SK-N-DZ (cell line): ENCODE measurements at regions not wholly inside any gene's neighbourhood (a gene's known extent, or its start where the extent isn't known, plus 50 kb on each side); places are given as distances from the start of the nearest gene placed in this dataset.
"Not testable (repeated sequence)": the region's sequence is repeated elsewhere in the genome, so short reads cannot be mapped to it uniquely, and the experiment has no call there.

ENCODE experiments used
- DNase-seq: peaks from one replicate; pipeline ENCODE4 v3.0.0-alpha.2; 2015; ENCODE audit warnings: low spot score

GRCh38 chr13:78868991-78869390 lies 210.0 kb upstream of the OBI1 start:
- no peak for DNase-seq

GRCh38 chr13:78867655-78868054 lies 208.7 kb upstream of the OBI1 start:
- DNase-seq, result no peak

DNA sequence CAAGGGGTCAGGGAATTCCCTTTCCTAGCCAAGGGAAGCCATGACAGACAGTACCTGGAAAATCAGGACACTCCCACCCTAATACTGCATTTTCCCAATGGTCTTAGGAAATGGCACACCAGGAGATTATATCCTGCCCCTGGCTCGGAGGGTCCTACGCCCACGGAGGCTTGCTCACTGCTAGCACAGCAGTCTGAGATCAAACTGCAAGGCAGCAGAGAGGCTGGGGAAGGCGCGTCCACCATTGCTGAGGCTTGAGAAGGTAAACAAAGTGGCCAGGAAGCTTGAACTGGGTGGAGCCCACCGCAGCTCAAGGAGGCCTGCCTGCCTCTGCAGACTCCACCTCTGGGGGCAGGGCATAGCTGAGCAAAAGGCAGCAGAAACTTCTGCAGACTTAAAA lies 207.1 kb upstream of the OBI1 start:
- not testable (repeated sequence) for DNase-seq

DNA sequence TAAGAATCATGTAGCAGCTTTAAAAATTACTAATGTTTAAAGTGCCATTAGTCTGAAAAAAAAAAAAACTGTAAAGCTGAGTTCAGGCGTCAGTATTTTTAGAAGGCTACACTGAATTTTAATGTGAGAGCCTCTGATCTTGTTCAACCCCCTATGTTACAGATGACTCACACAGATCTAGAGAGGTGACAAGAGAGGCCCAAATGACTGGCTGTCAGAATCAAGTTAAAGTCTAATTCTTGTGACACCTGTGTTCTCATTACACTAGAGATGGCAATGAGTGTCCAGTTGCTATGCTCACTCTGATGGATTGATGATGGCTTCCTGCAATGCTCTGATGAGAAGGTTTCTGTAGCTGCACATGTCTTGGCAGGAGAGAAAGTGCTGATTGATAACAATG lies 203.5 kb upstream of the OBI1 start:
- no peak for DNase-seq

- DNase-seq, result no peak
Measured at GRCh38 chr13:78852709-78853108, 193.8 kb upstream of the OBI1 start.

- no peak for DNase-seq
Measured at GRCh38 chr13:78845656-78846365, 186.9 kb upstream of the OBI1 start.

DNA sequence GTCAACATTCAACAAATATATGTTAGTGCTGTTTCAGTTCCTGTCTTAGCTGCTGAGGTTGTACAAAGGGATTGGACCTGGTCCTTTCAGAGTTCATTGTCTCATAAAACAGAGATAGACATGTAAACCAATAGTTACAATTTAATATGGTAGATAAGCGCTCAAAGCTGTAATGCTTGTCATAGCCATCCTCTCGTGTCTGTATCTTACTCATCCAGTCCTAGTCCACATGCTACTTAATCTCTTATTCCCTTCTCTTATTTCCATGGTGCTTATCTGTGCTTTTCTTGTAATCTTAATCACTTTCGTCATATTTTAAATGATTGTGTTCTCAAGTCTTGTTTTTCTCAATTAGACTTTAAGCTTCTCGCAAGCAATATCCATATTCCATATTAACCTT lies 185.2 kb upstream of the OBI1 start:
- DNase-seq, result no peak

GRCh38 chr13:78841358-78841963 lies 182.5 kb upstream of the OBI1 start:
- no peak for DNase-seq

DNA sequence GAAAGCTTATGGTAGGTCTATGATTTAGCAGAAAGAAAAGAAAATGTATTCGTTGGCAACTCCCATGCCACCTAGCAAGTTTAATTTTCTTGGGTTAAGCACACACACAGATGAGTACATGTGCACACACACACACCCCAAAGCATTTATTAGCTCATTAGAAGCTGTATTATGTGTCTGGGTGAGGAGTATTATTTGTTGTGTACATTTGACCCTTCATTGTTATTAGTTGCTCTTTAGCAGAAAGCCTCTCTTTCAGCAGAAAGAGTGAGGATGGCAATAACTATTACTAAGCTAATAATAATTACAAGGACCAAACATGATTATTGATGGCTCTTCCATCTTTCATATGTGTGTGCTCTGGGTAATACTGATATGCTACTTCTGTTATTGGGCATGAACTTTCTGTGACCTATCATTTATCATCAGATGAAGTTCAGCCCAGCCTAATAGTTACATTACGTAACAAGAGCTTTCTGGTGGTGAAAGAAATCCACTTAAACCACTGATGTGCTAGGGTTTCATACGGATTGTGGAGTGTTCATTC lies 177.4 kb upstream of the OBI1 start:
- no peak for DNase-seq

- peak; percentile 18 for DNase-seq
Measured at GRCh38 chr13:78832461-78832860, 173.5 kb upstream of the OBI1 start.

GRCh38 chr13:78830508-78830907 lies 171.6 kb upstream of the OBI1 start:
- DNase-seq, result no peak

DNA sequence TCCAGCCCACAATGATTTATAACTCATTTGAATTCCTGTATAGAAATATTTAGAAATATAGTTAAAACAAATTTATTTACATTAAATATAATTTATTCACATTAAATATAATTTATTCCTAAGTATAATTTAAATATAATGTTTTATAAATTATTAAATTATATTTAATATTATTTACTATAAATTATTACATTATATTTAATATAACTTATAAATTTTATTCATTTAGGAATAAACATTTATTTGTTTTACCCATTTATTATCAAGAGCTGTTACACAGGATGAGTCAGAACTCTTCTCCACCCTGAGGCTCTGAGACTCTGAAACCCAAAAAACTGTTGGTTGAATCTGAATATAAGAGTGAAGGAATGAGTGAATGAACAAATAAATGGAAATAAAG lies 170.9 kb upstream of the OBI1 start:
- no peak for DNase-seq

GRCh38 chr13:78827471-78827870 lies 168.5 kb upstream of the OBI1 start:
- DNase-seq, result peak; percentile 9

DNA sequence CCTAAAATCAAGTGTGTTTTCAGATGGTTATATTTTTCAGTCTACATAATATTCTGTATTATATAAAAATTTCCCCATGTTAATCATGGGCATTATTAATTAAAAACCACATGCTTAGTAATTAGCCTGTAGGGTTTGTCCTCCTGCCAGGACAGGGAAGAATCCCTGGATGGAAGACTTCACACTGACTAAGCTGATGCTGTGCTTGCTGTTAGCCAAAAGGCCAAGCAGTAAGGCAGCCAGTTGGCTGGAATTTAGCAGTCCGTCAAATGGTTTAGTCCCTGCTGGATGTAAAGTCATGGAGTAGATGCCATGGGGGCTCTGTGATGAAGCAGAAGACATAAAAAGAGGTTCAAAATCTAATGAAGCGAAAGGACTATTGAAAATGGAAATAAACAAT lies 168.0 kb upstream of the OBI1 start:
- no peak for DNase-seq

DNA sequence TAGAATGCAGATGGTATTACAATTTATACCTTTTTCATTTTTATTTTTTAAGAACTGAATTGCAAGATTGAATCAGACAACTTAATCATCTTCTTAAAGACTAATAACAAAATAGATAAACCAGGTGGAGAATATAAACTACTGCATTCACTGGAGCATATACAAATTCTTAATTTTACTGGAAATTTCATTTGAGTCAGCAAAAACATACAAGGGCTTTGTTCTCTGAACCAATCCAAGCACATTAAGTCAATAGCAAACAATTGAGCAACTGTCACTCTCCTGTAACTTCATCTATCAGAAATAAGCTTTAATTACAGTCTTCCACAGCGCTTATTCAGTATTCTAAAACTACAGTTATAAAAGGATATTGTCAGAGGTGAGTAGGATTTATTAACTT lies 167.4 kb upstream of the OBI1 start:
- no peak for DNase-seq

DNA sequence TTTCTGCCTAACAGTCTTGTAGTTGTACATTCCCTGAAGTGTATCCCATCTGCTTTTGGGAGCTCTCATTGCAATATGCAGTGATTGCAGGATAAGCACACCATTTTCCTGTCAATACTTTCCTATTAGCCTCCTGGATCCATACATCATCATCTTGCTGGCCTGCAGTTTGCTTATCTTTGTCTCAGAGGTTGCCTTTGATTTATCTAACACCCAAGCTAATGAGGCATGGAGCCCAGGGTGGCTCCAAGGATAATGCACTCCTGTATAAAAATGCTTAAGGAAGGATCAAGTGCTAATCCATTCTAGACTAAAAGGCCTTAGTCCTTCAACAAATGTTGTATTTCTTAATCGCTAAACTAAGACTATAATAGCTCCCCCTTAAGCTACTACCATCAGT lies 161.6 kb upstream of the OBI1 start:
- peak; percentile 67 for DNase-seq

GRCh38 chr13:78816592-78816991 lies 157.6 kb upstream of the OBI1 start:
- DNase-seq, result peak; percentile 58

GRCh38 chr13:78816154-78816553 lies 157.2 kb upstream of the OBI1 start:
- peak; percentile 49 for DNase-seq

DNA sequence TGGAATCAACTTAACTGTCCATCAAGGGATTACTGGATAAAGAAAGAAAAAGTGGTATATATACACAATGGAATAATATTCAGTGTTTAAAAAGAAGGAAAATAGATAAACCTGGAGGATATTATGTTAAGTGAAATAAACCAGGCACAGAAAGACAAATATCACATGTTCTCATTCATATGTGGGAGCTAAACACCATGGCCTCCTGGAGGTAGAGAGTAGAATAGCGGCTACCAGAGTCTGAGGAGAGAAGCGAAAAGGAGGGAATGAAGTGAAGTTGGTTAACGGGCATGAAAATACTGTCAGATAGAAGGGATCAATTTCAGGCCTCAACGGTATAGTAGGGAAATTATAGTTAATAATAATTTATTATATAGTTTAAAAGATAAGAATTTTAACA lies 147.5 kb upstream of the OBI1 start:
- no peak for DNase-seq

GRCh38 chr13:78802912-78803311 lies 144.0 kb upstream of the OBI1 start:
- no peak for DNase-seq

DNA sequence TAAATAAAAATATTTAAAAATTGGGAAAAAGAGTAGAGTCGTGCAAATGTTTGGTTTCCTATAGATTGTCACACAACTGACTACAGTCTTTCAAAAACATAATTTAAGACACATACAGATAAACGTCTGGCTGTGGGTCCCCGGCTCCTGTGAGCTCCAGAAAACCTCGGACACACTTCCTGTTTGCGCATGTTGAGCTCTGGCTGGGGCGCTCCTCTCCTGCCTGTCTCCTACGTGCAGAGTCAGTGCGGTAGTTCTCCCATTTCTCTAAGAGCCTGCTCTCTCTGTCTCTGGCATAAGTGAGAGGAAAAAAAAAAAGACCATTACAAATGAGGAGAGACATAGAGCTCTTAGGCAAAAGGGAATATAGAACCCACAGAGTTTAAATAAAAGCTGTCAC lies 128.2 kb upstream of the OBI1 start:
- DNase-seq, result peak; percentile 9

GRCh38 chr13:78786459-78786858 lies 127.5 kb upstream of the OBI1 start:
- no peak for DNase-seq

- DNase-seq, result no peak
Measured at GRCh38 chr13:78785764-78786163, 126.8 kb upstream of the OBI1 start.
